ENCODE measurements at regions not wholly inside any gene's neighbourhood (a gene's known extent, or its start where the extent isn't known, plus 50 kb on each side); places are given as distances from the start of the nearest gene placed in this dataset.
A peak's percentile ranks its signal among the peaks of the same experiment; 100 is the strongest.

GRCh38 chr14:71203306-71203705 is 296.0 kb downstream of the PCNX1 start:
- no peak for DNase-seq

- DNase-seq: no peak
Observed at GRCh38 chr14:71204231-71204630, 297.0 kb downstream of the PCNX1 start.

- DNase-seq: no peak
Observed at GRCh38 chr14:71204768-71205167, 297.5 kb downstream of the PCNX1 start.

- no peak for DNase-seq
Observed at GRCh38 chr14:71206123-71206522, 298.9 kb downstream of the PCNX1 start.

GRCh38 chr14:71206766-71207371 is 299.6 kb downstream of the PCNX1 start:
- DNase-seq: no peak

GRCh38 chr14:71208702-71209357 is 301.6 kb downstream of the PCNX1 start:
- DNase-seq: no peak

GRCh38 chr14:71209888-71210287 is 302.6 kb downstream of the PCNX1 start:
- DNase-seq: no peak

- no peak for DNase-seq
Observed at GRCh38 chr14:71212093-71212492, 304.8 kb downstream of the PCNX1 start.

GRCh38 chr14:71212683-71213107 is 305.4 kb downstream of the PCNX1 start:
- DNase-seq: no peak

GRCh38 chr14:71214241-71214640 is 307.0 kb downstream of the PCNX1 start:
- DNase-seq: no peak

- no peak for DNase-seq
Observed at GRCh38 chr14:71220462-71220861, 313.2 kb downstream of the PCNX1 start.

- DNase-seq: no peak
Observed at GRCh38 chr14:71221119-71221518, 313.9 kb downstream of the PCNX1 start.

- DNase-seq: no peak
Observed at GRCh38 chr14:71225113-71225512, 317.9 kb downstream of the PCNX1 start.

GRCh38 chr14:71228711-71229110 is 321.5 kb downstream of the PCNX1 start:
- DNase-seq: peak; percentile 87

GRCh38 chr14:71229875-71230274 is 322.6 kb downstream of the PCNX1 start:
- DNase-seq: no peak

- DNase-seq: no peak
Observed at GRCh38 chr14:71230897-71231296, 323.6 kb downstream of the PCNX1 start.

GRCh38 chr14:71231521-71232393 is 324.5 kb downstream of the PCNX1 start:
- no peak for DNase-seq

GRCh38 chr14:71232506-71232905 is 325.2 kb downstream of the PCNX1 start:
- no peak for DNase-seq

GRCh38 chr14:71235875-71236274 is 328.6 kb downstream of the PCNX1 start:
- DNase-seq: no peak

- no peak for DNase-seq
Observed at GRCh38 chr14:71236487-71236886, 329.2 kb downstream of the PCNX1 start.

- no peak for DNase-seq
Observed at GRCh38 chr14:71237556-71237955, 330.3 kb downstream of the PCNX1 start.

- no peak for DNase-seq
Observed at GRCh38 chr14:71238835-71239234, 331.6 kb downstream of the PCNX1 start.

- no peak for DNase-seq
Observed at GRCh38 chr14:71240171-71240570, 332.9 kb downstream of the PCNX1 start.
